HG02840 (cell line): ENCODE measurements at regions not wholly inside any gene's neighbourhood (a gene's known extent, or its start where the extent isn't known, plus 50 kb on each side); places are given as distances from the start of the nearest gene placed in this dataset.
"Not testable (repeated sequence)": the region's sequence is repeated elsewhere in the genome, so short reads cannot be mapped to it uniquely, and the experiment has no call there.

Source experiments
- ATAC-seq: cut with Tn5 transposase; IDR thresholded peaks from one replicate; pipeline ENCODE4 v1.9.1; 2021; ENCODE audit warnings: mild to moderate bottlenecking, moderate library complexity, moderate number of reproducible peaks; ENCODE audit not compliant: unreplicated experiment, low FRiP score

DNA sequence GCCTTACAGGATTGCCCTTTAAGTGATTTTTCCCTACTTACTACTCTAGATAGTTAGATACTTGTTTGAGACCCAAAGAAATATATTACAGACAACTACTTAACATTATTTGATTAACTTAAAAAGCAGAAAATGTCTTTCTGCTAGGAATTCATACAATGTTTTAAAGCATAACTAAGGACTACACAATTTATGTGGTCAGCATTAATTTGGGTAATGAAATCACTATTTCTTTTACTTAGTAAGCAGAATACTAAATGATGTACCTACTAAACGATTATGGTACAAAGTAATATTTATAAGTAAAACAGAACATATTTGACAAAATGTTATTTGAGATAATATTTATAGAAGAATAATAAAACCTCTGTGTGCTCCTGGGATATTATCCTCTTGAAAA, 371.9 kb upstream of the ARRDC3 start:
- ATAC-seq: no peak

DNA sequence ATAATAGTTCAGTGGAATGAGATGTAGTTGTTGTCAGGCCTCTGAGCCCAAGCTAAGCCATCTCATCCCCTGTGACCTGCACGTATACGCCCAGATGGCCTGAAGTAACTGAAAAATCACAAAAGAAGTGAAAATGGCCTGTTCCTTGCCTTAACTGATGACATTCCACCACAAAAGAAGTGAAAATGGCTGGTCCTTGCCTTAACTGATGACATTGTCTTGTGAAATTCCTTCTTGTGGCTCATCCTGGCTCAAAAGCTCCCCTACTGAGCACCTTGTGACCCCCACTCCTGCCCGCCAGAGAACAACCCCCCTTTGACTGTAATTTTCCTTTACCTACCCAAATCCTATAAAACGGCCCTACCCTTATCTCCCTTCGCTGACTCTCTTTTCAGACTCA, 361.4 kb upstream of the ARRDC3 start:
- not testable (repeated sequence) for ATAC-seq

- no peak for ATAC-seq
Measured at GRCh38 chr5:91742550-91742949, 359.4 kb upstream of the ARRDC3 start.

DNA sequence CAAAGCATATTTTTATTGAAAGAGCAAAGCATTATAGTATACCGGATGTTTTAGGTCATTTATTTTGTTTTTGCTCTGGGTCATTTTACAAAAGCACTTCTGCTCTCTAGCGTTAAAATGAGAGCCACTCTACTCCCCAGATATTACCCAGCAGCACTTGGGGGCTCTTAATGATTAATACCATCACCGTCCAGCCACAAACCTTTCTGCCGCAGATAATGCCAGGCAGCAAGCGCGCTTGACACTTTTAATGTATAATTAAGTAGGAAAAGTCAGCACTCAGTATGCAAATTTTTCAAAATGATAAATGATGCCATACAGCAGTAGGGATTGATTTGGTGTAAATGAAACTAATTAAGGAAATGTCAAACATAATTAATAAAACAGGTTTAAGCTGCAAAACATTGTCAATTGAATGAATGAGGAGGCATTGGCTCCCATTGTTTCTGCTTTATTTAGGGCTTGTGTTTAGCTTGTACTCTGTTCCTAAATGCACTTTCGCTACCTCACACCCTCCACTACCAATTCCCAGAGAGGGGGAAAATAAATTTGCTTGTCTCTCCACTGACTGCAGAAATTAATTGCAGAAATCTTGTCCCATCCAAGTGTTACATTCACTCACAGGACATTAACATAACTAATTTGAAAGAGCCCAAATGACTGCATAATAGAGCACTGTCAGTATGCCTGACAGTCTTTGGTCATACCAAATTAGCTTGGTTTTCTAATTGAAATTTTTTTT, 358.8 kb upstream of the ARRDC3 start:
- no peak for ATAC-seq

DNA sequence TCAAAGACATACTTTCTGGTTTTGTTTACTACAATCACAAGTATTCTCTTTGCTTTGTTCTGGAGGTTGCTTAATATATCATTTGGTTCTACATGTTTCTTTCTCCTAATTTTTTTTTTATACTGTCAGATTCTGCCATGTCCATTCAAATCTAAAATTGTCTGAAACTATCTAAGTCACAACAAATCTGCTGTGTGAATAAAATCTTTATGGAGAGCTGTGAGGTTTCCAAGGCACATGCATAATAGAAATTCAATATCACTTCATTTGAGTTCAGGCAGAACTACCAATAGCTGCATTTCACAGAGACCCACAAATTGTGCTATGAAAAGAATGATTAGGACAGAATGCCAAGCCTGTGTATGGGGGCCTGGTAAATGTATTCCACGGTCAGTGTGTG, 346.9 kb upstream of the ARRDC3 start:
- no peak for ATAC-seq

DNA sequence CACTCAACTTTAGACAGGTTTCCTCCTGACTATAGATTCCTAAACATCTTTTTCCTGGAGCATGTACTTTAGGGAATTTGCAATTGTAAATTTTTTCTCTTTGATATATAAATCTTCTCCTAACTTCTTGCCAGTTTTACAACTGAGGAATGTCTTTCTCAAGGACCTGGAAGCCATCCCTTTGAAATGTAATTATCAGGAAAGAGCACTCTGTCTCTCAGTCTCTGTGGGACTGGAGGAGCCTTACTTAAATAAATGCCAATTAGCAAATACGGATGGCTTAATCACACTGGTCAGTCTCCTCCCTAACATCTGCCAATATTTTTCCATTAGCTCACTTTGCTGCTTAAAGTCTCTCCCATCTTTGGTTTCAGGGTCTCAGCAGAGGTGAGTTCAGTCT, 344.3 kb upstream of the ARRDC3 start:
- ATAC-seq: no peak

DNA sequence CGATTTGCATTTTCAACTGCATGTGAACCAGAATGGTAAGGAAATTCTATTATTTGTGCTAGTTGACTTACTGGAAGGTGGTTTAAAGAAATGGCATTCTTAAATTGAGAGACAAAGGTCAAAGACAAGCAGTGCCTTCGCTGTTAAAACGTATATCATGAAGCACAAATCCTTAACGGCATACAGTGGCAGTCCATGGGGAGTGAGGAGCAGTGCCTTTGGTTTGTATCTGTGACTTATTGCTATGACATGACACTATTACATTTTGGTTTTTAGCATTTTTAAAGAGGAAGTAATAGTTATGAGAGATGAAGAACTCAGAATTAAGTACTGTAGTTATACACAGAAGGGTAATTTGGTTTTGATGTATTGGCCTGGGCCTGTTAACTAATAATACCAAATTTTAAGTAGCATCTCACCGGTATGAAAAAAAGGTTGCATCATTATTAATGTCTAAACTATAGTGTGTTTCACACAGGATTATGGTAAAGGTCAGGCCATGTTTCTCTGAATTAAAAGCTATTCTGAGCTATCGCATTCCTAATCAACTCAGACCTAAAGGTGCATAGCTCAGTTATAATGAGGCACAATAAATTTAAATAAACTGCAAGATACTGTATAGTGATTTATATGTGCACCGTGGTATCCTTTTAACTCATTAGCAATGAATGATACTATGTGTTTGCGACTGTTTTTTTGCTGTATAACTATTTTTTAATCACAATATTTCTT, 339.8 kb upstream of the ARRDC3 start:
- no peak for ATAC-seq

GRCh38 chr5:91712718-91713117, 329.6 kb upstream of the ARRDC3 start:
- no peak for ATAC-seq

DNA sequence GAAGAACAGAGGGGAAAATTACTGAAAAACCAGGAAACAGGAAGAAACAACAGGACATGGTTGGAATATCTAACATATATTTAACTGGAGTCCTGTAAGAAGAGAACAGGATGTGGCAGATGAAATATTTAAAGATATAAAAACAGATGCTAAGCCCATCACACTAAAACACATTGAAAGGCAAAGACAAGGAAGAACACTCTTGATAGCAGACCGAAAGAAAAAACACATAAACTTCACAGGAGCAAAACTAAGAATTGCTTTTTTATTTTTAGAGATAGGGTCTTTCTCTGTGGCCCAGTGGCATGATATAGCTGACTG, 324.4 kb upstream of the ARRDC3 start:
- no peak for ATAC-seq

GRCh38 chr5:91706785-91707520, 323.8 kb upstream of the ARRDC3 start:
- no peak for ATAC-seq

- no peak for ATAC-seq
Measured at GRCh38 chr5:91703128-91703527, 320.0 kb upstream of the ARRDC3 start.

DNA sequence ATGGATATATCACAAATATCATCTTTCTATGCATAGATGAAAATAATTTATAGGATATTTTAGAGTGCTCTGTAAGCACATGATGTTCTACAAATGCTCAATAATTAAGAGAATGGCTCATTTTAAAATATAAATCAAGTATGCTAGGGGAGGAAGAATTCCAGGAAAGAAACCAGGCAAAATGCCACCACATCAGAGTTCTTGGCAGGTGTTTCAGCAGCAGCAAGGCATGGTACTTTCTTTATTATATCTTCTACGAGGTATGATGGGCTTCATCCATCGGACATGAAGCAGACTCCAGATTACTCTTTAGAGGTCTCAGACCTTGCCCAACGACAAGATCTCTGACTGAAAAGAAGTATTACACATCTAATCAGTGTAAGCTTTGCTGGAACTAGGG, 316.3 kb upstream of the ARRDC3 start:
- no peak for ATAC-seq

DNA sequence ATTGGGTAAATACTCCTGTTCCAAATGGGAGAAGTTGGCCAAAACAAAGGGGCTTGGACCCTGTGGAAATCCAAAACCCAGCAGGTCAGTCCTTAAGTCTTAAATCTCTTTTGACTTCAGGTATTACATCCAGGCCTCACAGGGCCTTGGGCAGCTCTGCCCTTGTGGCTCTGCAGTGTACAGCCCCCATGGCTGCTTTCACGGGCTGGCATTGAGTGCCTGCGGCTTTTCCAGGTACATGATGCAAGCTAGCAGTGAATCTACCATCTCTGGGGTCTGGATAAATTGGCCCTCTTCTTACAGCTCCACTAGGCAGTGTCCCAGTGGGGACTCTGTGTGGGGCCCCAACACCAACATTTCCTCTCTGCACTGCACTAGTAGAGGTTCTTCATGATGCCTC, 308.5 kb upstream of the ARRDC3 start:
- no peak for ATAC-seq

- ATAC-seq: no peak
Measured at GRCh38 chr5:91690921-91691320, 307.8 kb upstream of the ARRDC3 start.

DNA sequence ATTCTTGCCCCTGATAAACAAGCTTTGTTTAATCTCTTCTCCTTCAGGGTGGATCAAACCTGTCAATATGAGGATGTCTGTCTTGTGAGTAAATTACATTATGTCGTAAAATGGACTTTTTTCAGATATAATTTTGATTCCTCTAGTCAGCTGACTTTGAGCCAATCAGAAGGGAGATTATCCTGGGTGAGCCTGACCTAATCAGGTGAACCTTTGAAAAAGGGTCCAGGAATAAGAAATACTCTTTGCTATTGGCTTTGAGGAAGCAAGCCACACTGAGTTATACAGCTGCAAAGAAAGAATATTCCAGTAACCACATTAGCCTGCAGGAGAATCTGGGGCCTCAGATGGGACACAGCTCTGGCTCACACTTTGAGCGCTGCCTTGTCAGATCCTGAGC, 304.3 kb upstream of the ARRDC3 start:
- no peak for ATAC-seq

DNA sequence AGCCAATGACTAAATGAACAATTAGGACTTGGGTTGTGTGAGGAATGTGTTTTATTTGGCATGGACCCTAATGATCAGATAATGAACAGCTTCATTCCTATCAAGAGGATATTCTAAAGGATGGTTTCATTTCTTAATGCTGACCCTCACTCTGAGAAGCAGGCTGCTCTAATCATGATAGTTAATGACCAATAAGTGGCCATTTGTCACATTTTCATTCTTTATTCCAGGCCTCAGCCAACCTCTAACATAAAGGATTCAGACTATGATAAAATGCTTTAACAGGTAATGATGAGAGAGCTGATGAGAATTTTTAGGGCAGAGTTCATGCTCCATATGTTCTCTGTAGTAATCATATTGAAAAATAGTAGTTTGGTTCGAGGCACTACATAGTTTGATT, 301.5 kb upstream of the ARRDC3 start:
- ATAC-seq: no peak

DNA sequence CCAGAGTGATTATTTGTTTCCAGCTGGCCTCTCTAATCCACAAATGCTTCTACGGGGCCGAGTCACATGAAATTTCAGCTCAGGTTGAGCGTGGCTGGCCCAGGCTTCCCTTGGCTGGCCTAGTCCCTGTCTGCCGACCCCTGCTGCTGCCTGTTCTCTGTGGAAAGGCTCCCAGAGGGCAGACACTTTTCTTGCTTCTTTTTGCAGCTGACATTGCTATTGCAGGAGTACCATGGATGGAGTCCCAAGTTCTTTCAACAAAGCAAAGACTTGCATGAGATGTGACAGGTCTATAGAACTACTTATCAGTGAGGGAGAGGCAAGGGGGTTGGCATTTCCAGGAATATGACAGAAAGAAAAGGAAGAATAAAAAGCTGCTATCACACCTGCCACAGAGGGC, 287.4 kb upstream of the ARRDC3 start:
- ATAC-seq: no peak

DNA sequence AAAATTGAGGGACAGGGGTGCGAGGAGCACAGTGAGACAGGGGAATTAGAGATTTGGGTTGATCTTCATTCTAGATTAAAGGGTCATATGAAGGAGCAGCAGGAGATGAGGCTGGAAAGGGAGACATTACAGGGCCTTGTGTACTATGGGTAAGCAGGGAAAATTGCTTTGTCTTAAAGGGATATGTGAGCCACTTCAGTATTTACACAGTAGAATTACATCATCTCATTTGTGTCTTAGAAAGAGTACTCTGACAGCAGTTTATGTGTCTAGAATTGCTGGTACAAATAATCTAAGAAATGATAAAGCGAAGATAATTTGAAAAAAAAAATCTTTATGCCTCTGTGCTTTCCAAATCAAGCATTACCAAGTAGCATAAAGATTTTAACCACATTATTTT, 287.0 kb upstream of the ARRDC3 start:
- no peak for ATAC-seq

DNA sequence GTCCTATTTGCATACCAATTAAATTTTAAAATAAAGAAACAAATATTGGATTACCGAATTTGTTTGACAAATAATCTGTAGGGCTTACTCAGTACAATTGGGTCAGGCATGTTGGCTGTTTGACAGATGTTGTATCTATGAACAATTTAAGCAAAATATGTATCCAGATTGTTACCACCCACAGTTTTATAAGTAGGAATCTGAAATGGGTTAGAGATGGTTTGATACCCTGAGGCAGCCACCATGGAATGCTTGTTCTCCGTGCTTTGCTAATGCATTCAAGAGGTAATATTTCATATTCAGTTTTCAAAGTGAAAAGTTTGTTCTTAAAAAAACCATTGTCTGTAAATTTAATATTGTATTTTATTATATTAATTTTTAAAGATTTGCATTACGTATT, 285.1 kb upstream of the ARRDC3 start:
- ATAC-seq: no peak

DNA sequence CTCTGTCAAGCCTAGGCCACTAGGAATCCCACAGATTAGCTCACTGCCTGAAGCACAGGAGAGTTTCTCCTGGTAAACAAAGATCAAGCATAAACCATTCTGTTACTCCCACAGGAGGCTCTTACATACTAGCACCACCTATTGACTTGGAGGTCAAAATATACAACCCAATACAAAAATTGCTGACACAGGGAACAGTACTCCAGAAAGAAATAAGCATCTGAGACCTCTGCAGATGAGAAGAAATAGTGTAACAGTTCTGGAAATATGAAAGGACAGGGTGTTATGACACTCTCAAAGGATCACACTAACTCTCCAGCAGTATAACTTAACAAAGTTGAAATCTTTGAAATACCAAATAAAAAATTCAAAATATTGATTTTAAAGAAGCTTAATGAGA, 269.6 kb upstream of the ARRDC3 start:
- no peak for ATAC-seq

DNA sequence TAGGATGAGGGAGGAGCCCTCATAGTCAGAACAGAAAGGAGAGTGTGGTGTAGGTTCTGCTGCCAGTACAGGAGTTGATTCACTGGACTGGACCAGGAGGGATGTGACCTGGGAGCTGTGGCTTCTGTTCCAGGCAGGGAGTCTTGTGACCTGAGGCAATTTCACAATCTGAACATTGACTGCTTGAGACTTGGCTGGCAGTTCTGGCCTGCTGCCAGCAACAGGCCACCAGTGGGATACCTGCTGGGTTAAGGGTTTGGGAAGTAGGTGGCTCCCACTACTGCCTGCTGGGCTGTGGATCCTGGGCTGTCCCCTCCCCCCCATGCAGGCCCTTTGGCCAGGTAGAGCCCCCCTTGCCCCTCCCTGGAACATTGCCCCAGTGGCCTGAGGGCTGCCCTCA, 268.6 kb upstream of the ARRDC3 start:
- no peak for ATAC-seq

- no peak for ATAC-seq
Measured at GRCh38 chr5:91645347-91645746, 262.2 kb upstream of the ARRDC3 start.
